DND-41 (cell line): ENCODE measurements at regions not wholly inside any gene's neighbourhood (a gene's known extent, or its start where the extent isn't known, plus 50 kb on each side); places are given as distances from the start of the nearest gene placed in this dataset.

Experiments
- ATAC-seq: fragments of 200-7000 bp; cut with Tn5 transposase; 3 replicates; pipeline ENCODE4 v1.9.1; 2021; ENCODE audit warnings: low read depth; ENCODE audit not compliant: insufficient read depth
- DNase-seq: peaks from one replicate; pipeline ENCODE4 v3.0.0-alpha.2; 2020
- H2AFZ ChIP-seq: 2 replicates; pipeline ENCODE4 v1.6.0; 2012; ENCODE audit warnings: low read depth, low read length
- H3K27ac ChIP-seq: 2 replicates; pipeline ENCODE4 v1.5.1; 2012; ENCODE audit warnings: low read length, inconsistent platforms
- H3K27me3 ChIP-seq: fragments of 200-600 bp; sonication (generic); 2 replicates; pipeline ENCODE4 v1.6.0; 2012; ENCODE audit warnings: low read length, mild to moderate bottlenecking, inconsistent platforms; ENCODE audit not compliant: insufficient read depth, poor library complexity
- H3K36me3 ChIP-seq: 2 replicates; pipeline ENCODE4 v1.5.1; 2012; ENCODE audit warnings: low read length, inconsistent platforms; ENCODE audit not compliant: insufficient read depth
- H3K4me1 ChIP-seq: 2 replicates; pipeline ENCODE4 v1.5.1; 2012; ENCODE audit warnings: mild to moderate bottlenecking, low read length; ENCODE audit not compliant: insufficient read depth
- H3K4me2 ChIP-seq: 2 replicates; pipeline ENCODE4 v1.6.0; 2012; ENCODE audit warnings: mild to moderate bottlenecking, moderate library complexity, low read length, inconsistent platforms; ENCODE audit not compliant: insufficient read depth
- H3K4me3 ChIP-seq, 2 experiments: fragments of 200-600 bp in 1 of 2; shearing (Covaris generic) in 1 of 2; 2 replicates each; pipeline ENCODE4 v1.5.1; 2012 to 2016; ENCODE audit warnings: inconsistent platforms in 2 of 2, low read length in 2 of 2, mild to moderate bottlenecking in 2 of 2, low read depth in 1 of 2, moderate library complexity in 1 of 2
- H3K79me2 ChIP-seq: 2 replicates; pipeline ENCODE4 v1.6.0; 2012; ENCODE audit warnings: low read length, inconsistent platforms; ENCODE audit not compliant: insufficient read depth
- H3K9ac ChIP-seq: 2 replicates; pipeline ENCODE4 v1.6.0; 2012; ENCODE audit warnings: low read depth, mild to moderate bottlenecking, inconsistent platforms, low read length, moderate library complexity
- H3K9me3 ChIP-seq: 2 replicates; pipeline ENCODE4 v1.5.1; 2012; ENCODE audit warnings: low read length, moderate library complexity, mild to moderate bottlenecking, inconsistent platforms; ENCODE audit not compliant: insufficient read depth, severe bottlenecking
- H4K20me1 ChIP-seq: 2 replicates; pipeline ENCODE4 v1.6.0; 2012; ENCODE audit warnings: low read length; ENCODE audit not compliant: insufficient read depth
- CTCF ChIP-seq: IDR thresholded peaks from 2 replicates; pipeline ENCODE4 v1.5.1; 2012; ENCODE audit warnings: borderline replicate concordance, low read length, moderate library complexity, mild to moderate bottlenecking; ENCODE audit not compliant: poor library complexity, severe bottlenecking; ENCODE audit errors: extremely low read depth
- EZH2 ChIP-seq: IDR thresholded peaks from 3 replicates; pipeline ENCODE4 v1.6.1; 2012; ENCODE audit warnings: borderline replicate concordance, low read depth, mild to moderate bottlenecking, moderate library complexity, low read length, inconsistent platforms; ENCODE audit not compliant: severe bottlenecking

- Histone ChIP-seq H4K20me1 (no peaks in the 10 kb centered on the region), H3K36me3 (no peaks in the 10 kb centered on the region), H3K4me3 (no peak overlapping the region), H2AFZ (no peak overlapping the region), H3K9ac (no peak overlapping the region), H3K79me2 (no peaks in the 10 kb centered on the region), H3K4me1 (no peaks in the 10 kb centered on the region), H3K27ac (no peak overlapping the region), H3K9me3 (no peaks in the 10 kb centered on the region), H3K4me2 (no peak overlapping the region), H3K27me3 (no peaks in the 10 kb centered on the region)
- ATAC-seq = no peak
- no peak for DNase-seq
- TF ChIP-seq CTCF (no peak), EZH2 (no peak)
Observed at GRCh38 chr2:56626927-56627326, 443.1 kb downstream of the CCDC85A start.

GRCh38 chr2:56630286-56630685 is 446.5 kb downstream of the CCDC85A start:
- no peaks in the 10 kb centered on the region for H3K9me3 ChIP-seq
- TF ChIP-seq CTCF = no peak
- TF ChIP-seq EZH2 = no peak

GRCh38 chr2:56647997-56648396 is 464.2 kb downstream of the CCDC85A start:
- no peak for ATAC-seq
- Histone ChIP-seq H3K27me3 (no peaks in the 10 kb centered on the region), H4K20me1 (no peaks in the 10 kb centered on the region), H3K4me1 (no peaks in the 10 kb centered on the region), H3K4me3 (no peak overlapping the region), H3K36me3 (no peaks in the 10 kb centered on the region), H3K9ac (no peak overlapping the region), H2AFZ (no peak overlapping the region), H3K9me3 (no peaks in the 10 kb centered on the region), H3K27ac (no peak overlapping the region), H3K79me2 (no peaks in the 10 kb centered on the region), H3K4me2 (no peak overlapping the region)
- TF ChIP-seq CTCF (no peak), EZH2 (no peak)
- DNase-seq = no peak

More at GRCh38 chr2:56630286-56630685, 446.5 kb downstream of the CCDC85A start:
- Histone ChIP-seq H3K4me3 (no peak overlapping the region), H3K4me1 (no peaks in the 10 kb centered on the region), H3K27me3 (no peaks in the 10 kb centered on the region), H3K4me2 (no peak overlapping the region), H3K79me2 (no peaks in the 10 kb centered on the region), H3K9ac (no peak overlapping the region), H4K20me1 (no peaks in the 10 kb centered on the region), H3K36me3 (no peaks in the 10 kb centered on the region), H2AFZ (no peak overlapping the region), H3K27ac (no peak overlapping the region)
- ATAC-seq = no peak
- no peak for DNase-seq

GRCh38 chr2:56648802-56649201 is 465.0 kb downstream of the CCDC85A start:
- DNase-seq (no peak), ATAC-seq (no peak)
- Histone ChIP-seq H3K4me2 (no peak overlapping the region), H3K36me3 (no peaks in the 10 kb centered on the region), H3K79me2 (no peaks in the 10 kb centered on the region), H4K20me1 (no peaks in the 10 kb centered on the region), H3K4me3 (no peak overlapping the region), H3K27ac (no peak overlapping the region), H3K4me1 (no peaks in the 10 kb centered on the region), H3K27me3 (no peaks in the 10 kb centered on the region), H3K9ac (no peak overlapping the region), H3K9me3 (no peaks in the 10 kb centered on the region), H2AFZ (no peak overlapping the region)
- TF ChIP-seq CTCF (no peak), EZH2 (no peak)
